CD1c-positive myeloid dendritic cell (primary cell): ENCODE measurements at regions not wholly inside any gene's neighbourhood (a gene's known extent, or its start where the extent isn't known, plus 50 kb on each side); places are given as distances from the start of the nearest gene placed in this dataset.
"Not testable (repeated sequence)": the region's sequence is repeated elsewhere in the genome, so short reads cannot be mapped to it uniquely, and the experiment has no call there.

Experiments used
- DNase-seq: peaks from one replicate; pipeline ENCODE4 v3.0.0-alpha.2; 2016; ENCODE audit errors: extremely low spot score

GRCh38 chr2:53209679-53210458, 557.7 kb upstream of the CHAC2 start:
- no peak for DNase-seq

- no peak for DNase-seq
These were observed 558.8 kb upstream of the CHAC2 start for GRCh38 chr2:53208815-53209214.

- DNase-seq = not testable (repeated sequence)
These were observed 561.4 kb upstream of the CHAC2 start for GRCh38 chr2:53206226-53206625.

- DNase-seq = no peak
These were observed 565.5 kb upstream of the CHAC2 start for GRCh38 chr2:53202063-53202462.

GRCh38 chr2:53200072-53200471, 567.5 kb upstream of the CHAC2 start:
- DNase-seq = no peak

- no peak for DNase-seq
These were observed 578.6 kb upstream of the CHAC2 start for GRCh38 chr2:53188851-53189510.

- no peak for DNase-seq
These were observed 584.0 kb upstream of the CHAC2 start for GRCh38 chr2:53183581-53183980.

GRCh38 chr2:53182601-53183000, 585.0 kb upstream of the CHAC2 start:
- DNase-seq = no peak

- DNase-seq = no peak
These were observed 585.8 kb upstream of the CHAC2 start for GRCh38 chr2:53181759-53182158.

- no peak for DNase-seq
These were observed 590.3 kb upstream of the CHAC2 start for GRCh38 chr2:53177327-53177726.

GRCh38 chr2:53174539-53174938, 593.1 kb upstream of the CHAC2 start:
- no peak for DNase-seq

- no peak for DNase-seq
These were observed 593.7 kb upstream of the CHAC2 start for GRCh38 chr2:53173698-53174455.

GRCh38 chr2:53173091-53173490, 594.5 kb upstream of the CHAC2 start:
- no peak for DNase-seq

GRCh38 chr2:53170466-53170865, 597.1 kb upstream of the CHAC2 start:
- DNase-seq = no peak

GRCh38 chr2:53167227-53167626, 600.4 kb upstream of the CHAC2 start:
- no peak for DNase-seq

GRCh38 chr2:53150146-53150545, 617.5 kb upstream of the CHAC2 start:
- DNase-seq = no peak

GRCh38 chr2:53148221-53148620, 619.4 kb upstream of the CHAC2 start:
- DNase-seq = no peak

- DNase-seq = no peak
These were observed 636.2 kb upstream of the CHAC2 start for GRCh38 chr2:53131416-53131815.

GRCh38 chr2:53130441-53130943, 637.1 kb upstream of the CHAC2 start:
- no peak for DNase-seq

- no peak for DNase-seq
These were observed 637.8 kb upstream of the CHAC2 start for GRCh38 chr2:53129851-53130250.

- DNase-seq = no peak
These were observed 640.4 kb upstream of the CHAC2 start for GRCh38 chr2:53127061-53127650.

GRCh38 chr2:53114991-53115390, 652.6 kb upstream of the CHAC2 start:
- DNase-seq = no peak
